Ascending aorta (tissue), 2 donors: ENCODE measurements at regions not wholly inside any gene's neighbourhood (a gene's known extent, or its start where the extent isn't known, plus 50 kb on each side); places are given as distances from the start of the nearest gene placed in this dataset.

Source experiments
- DNase-seq, 2 donors: peaks; one replicate each; pipeline ENCODE4 v3.0.0-alpha.2; 2019; ENCODE audit warnings: low spot score in 2 of 2
- H3K27ac ChIP-seq, 2 donors: fragments of 200-600 bp; sonication (generic); one replicate each; pipeline ENCODE4 v1.5.1; 2016 to 2017; ENCODE audit warnings: mild to moderate bottlenecking in 1 of 2
- H3K27me3 ChIP-seq: fragments of 200-600 bp; sonication (generic); one replicate; pipeline ENCODE4 v1.5.1; 2017
- H3K36me3 ChIP-seq, 2 donors: fragments of 200-600 bp; sonication (generic); one replicate each; pipeline ENCODE4 v1.5.1; 2016
- H3K4me1 ChIP-seq, 2 donors: fragments of 200-600 bp; sonication (generic); one replicate each; pipeline ENCODE4 v1.5.1; 2016 to 2017; ENCODE audit warnings: mild to moderate bottlenecking in 1 of 2
- H3K4me3 ChIP-seq, 2 donors: fragments of 200-600 bp; sonication (generic); one replicate each; pipeline ENCODE4 v1.5.1; 2016 to 2017; ENCODE audit warnings: mild to moderate bottlenecking in 1 of 2
- H3K9me3 ChIP-seq, 2 donors: fragments of 200-600 bp; sonication (generic); one replicate each; pipeline ENCODE4 v1.5.1; 2016
- intact Hi-C: fragments of 100-400 bp; cut with DNase I; formaldehyde crosslinking; loops from one replicate; pipeline ENCODE4 v1.15.1; 2023
- TF ChIP-seq, protein P1 (sequence below), 3 experiments: fragments of 200-600 bp in 2 of 3; fragments of 450-650 bp in 1 of 3; sonication (generic) in 2 of 3; IDR thresholded peaks; one replicate each; pipeline ENCODE4 v1.5.1; 2016 to 2019; ENCODE audit warnings: antibody characterized with exemption in 3 of 3, mild to moderate bottlenecking in 1 of 3, moderate library complexity in 1 of 3

- H3K9me3 ChIP-seq = no peaks in the 10 kb centered on the region
- no peak for DNase-seq
- intact Hi-C loops = no loop called here
- H3K4me1 ChIP-seq = no peaks in the 10 kb centered on the region
- no peaks in the 10 kb centered on the region for H3K36me3 ChIP-seq
- TF ChIP-seq, protein P1, sequence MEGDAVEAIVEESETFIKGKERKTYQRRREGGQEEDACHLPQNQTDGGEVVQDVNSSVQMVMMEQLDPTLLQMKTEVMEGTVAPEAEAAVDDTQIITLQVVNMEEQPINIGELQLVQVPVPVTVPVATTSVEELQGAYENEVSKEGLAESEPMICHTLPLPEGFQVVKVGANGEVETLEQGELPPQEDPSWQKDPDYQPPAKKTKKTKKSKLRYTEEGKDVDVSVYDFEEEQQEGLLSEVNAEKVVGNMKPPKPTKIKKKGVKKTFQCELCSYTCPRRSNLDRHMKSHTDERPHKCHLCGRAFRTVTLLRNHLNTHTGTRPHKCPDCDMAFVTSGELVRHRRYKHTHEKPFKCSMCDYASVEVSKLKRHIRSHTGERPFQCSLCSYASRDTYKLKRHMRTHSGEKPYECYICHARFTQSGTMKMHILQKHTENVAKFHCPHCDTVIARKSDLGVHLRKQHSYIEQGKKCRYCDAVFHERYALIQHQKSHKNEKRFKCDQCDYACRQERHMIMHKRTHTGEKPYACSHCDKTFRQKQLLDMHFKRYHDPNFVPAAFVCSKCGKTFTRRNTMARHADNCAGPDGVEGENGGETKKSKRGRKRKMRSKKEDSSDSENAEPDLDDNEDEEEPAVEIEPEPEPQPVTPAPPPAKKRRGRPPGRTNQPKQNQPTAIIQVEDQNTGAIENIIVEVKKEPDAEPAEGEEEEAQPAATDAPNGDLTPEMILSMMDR (IDR thresholded peaks at IDR 0.05) = no peak
- H3K4me3 ChIP-seq = no peak overlapping the region
- H3K27me3 ChIP-seq = no peaks in the 10 kb centered on the region
- H3K27ac ChIP-seq = no peak overlapping the region
Observed at GRCh38 chr9:105188746-105189145, 55.7 kb upstream of the SLC44A1 start.

DNA sequence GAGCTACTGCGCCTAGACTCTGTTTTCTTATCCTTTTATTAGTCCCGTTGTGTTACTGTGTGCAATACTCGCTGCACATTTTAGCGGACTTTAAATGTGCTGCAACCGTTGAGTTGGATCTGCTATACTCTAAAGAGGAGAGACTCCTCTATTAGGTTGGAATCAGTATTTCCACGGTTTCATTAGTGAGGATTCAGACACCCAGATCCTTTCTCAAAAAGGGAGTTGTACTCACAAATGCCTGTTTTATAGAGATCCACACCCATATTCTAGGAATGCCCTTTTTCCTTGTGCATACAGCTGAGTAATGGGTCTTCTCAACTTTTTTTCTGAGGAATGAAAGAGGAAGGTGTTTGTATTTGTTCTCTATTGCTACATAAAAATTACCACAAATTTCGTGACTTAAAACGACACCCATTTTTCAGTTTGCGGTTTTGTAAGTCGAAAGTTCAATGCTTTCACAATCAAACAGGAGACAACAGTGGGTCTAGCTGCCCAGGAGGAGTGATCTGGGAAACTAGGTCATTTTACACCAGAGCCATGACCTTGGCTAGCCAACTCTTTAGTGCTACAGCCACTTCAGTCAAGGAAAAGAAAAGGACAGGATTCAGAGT is 52.8 kb upstream of the SLC44A1 start:
- H3K36me3 ChIP-seq = no peaks in the 10 kb centered on the region
- DNase-seq = no peak
- H3K27ac ChIP-seq = no peak overlapping the region
- H3K4me1 ChIP-seq = no peaks in the 10 kb centered on the region
- intact Hi-C loops = no loop called here
- no peaks in the 10 kb centered on the region for H3K27me3 ChIP-seq
- TF ChIP-seq, protein P1 (IDR thresholded peaks at IDR 0.05) = no peak
- no peaks in the 10 kb centered on the region for H3K9me3 ChIP-seq
- H3K4me3 ChIP-seq = no peak overlapping the region

- DNase-seq = no peak
- intact Hi-C loops = no loop called here
- H3K27ac ChIP-seq = no peak overlapping the region
- no peaks in the 10 kb centered on the region for H3K27me3 ChIP-seq
- TF ChIP-seq, protein P1 (IDR thresholded peaks at IDR 0.05) = no peak
- no peaks in the 10 kb centered on the region for H3K9me3 ChIP-seq
- no peak overlapping the region for H3K4me3 ChIP-seq
- H3K4me1 ChIP-seq = no peaks in the 10 kb centered on the region
- no peaks in the 10 kb centered on the region for H3K36me3 ChIP-seq
Observed at GRCh38 chr9:105193560-105193959, 50.9 kb upstream of the SLC44A1 start.

DNA sequence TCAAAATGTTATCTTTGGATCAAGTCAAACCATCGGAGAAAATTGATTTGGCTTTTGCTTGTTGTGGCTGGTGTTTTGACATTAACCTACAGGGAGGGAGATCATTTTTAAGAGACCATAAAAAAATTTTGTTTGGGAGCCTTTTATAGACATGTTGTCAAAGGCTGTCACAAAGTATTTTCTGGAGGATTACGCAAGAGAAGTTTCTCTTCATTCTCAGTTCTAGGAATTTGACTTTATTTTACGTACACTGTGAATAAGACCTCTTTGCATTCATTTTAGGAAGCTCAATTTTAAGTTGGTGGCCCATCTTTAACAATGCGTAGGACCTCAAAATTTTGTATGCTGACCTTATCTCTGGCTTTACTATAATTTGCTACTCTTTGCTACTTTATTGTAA is 50.2 kb upstream of the SLC44A1 start:
- intact Hi-C loops = no loop called here
- DNase-seq = no peak
- no peaks in the 10 kb centered on the region for H3K36me3 ChIP-seq
- TF ChIP-seq, protein P1 (IDR thresholded peaks at IDR 0.05) = no peak
- no peaks in the 10 kb centered on the region for H3K27me3 ChIP-seq
- H3K9me3 ChIP-seq = no peaks in the 10 kb centered on the region
- no peak overlapping the region for H3K27ac ChIP-seq
- H3K4me1 ChIP-seq = no peaks in the 10 kb centered on the region
- H3K4me3 ChIP-seq = no peak overlapping the region
